C4-2B (cell line): ENCODE measurements at regions not wholly inside any gene's neighbourhood (a gene's known extent, or its start where the extent isn't known, plus 50 kb on each side); places are given as distances from the start of the nearest gene placed in this dataset.

Experiments
- H3K27ac ChIP-seq: fragments of 450-650 bp; 2 replicates; pipeline ENCODE4 v1.5.1; 2017
- ZFX ChIP-seq: fragments of 450-650 bp; IDR thresholded peaks from 2 replicates; pipeline ENCODE4 v1.6.1; 2017
- TF ChIP-seq, protein P1 (sequence below): fragments of 450-650 bp; conservative IDR thresholded peaks from 2 replicates; pipeline ENCODE4 v1.5.1; 2017; ENCODE audit warnings: mild to moderate bottlenecking

DNA sequence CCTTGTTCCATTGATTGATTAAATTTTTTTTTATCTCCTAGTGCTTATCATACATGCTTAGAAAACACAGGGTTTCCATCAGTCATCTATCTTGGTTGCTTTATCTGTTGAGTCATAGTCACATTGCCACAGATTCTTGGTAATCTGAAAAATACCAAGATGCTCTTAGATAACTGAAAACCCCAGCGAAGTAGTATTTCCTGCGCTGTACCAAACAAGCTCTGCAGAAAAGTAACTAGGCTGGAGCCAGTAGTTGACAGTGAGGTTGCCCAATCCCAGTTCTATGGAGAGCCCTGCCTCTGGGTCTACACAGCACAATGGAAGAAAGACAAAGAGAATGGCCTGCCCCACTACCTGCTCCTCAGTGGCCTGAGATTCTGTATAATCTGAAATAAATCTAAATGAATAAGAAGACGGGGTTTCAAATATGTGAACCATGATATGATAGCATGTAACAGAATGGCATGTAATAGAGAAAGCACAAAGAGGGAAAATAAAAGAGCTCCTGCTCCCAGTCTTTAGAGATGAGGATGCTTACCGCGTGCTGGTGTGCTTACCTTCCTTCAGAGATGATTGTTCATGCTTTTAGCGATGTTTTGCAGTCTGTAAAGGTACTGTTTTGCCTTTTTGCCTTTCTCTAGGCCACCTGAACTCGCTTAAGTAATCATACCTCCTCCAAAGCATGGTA lies 55.3 kb upstream of the RAPGEF2 start:
- no peak overlapping the region for H3K27ac ChIP-seq
- TF ChIP-seq, protein P1, sequence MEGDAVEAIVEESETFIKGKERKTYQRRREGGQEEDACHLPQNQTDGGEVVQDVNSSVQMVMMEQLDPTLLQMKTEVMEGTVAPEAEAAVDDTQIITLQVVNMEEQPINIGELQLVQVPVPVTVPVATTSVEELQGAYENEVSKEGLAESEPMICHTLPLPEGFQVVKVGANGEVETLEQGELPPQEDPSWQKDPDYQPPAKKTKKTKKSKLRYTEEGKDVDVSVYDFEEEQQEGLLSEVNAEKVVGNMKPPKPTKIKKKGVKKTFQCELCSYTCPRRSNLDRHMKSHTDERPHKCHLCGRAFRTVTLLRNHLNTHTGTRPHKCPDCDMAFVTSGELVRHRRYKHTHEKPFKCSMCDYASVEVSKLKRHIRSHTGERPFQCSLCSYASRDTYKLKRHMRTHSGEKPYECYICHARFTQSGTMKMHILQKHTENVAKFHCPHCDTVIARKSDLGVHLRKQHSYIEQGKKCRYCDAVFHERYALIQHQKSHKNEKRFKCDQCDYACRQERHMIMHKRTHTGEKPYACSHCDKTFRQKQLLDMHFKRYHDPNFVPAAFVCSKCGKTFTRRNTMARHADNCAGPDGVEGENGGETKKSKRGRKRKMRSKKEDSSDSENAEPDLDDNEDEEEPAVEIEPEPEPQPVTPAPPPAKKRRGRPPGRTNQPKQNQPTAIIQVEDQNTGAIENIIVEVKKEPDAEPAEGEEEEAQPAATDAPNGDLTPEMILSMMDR, result no peak
- no peak for TF ChIP-seq ZFX

DNA sequence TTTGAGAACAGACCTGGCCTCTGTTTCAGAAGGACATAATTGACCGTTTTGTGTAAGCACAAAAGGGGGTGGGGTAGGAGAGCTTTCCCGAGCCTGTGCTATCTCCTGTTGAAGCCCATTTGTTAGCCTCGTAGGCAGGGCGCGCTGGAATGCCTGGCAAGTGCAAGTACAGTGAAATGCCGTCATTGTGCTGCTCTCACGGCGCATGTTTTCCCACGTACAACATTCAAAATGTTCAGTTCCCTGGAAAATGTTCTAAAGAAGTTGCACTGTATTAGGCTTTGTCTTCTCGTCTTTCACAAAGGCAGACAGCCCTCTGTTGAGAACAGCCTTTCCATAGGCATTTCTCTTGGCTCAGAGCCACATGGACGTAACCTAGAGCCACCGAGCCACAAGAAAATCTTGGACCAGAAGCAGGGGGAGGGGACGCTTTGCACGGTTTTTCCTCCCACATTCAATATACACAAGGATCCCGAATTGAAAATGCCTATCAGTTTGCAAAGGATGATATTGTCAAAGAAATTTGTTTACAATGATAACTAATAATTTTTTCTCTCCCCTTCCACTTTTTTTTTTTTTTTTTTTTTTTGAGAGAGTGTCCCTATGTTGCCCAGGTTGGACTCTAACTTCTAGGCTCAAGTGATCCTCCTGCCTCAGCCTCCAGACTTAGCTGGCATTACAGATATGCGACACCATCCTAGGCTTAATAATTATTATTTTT lies 54.6 kb upstream of the RAPGEF2 start:
- TF ChIP-seq, protein P1, result no peak
- TF ChIP-seq ZFX, result no peak

DNA sequence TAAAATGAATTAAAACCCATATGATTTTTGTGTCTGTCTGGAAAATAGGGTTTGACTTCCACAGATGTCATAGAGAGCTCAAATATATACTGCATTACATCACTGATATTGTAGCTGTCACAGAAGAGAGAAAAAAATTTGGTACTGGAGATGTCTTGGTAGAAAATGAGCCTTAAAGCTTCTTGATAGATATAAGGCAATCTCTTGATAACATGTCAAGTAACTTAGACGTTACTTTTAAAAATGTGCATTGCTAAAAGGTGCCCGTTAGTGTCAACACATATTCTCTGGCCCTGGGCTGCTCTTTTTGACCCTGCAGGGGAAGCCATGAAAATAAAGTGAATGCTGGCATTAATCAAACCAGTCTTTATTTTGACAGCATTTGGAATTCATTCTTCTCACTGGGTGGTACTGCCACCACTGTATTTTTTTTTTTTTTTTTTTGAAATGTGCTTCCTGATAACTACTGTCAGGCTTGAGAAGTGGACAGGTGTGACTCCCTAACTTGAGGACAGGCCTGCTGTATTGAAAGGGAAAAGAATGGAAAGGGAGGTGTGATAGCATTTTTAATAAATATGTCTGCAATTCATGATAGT lies 53.0 kb upstream of the RAPGEF2 start:
- H3K27ac ChIP-seq, result no peak overlapping the region
- TF ChIP-seq ZFX, result no peak

More for the DNA sequence above, 54.6 kb upstream of the RAPGEF2 start:
- H3K27ac ChIP-seq, result no peak overlapping the region

DNA sequence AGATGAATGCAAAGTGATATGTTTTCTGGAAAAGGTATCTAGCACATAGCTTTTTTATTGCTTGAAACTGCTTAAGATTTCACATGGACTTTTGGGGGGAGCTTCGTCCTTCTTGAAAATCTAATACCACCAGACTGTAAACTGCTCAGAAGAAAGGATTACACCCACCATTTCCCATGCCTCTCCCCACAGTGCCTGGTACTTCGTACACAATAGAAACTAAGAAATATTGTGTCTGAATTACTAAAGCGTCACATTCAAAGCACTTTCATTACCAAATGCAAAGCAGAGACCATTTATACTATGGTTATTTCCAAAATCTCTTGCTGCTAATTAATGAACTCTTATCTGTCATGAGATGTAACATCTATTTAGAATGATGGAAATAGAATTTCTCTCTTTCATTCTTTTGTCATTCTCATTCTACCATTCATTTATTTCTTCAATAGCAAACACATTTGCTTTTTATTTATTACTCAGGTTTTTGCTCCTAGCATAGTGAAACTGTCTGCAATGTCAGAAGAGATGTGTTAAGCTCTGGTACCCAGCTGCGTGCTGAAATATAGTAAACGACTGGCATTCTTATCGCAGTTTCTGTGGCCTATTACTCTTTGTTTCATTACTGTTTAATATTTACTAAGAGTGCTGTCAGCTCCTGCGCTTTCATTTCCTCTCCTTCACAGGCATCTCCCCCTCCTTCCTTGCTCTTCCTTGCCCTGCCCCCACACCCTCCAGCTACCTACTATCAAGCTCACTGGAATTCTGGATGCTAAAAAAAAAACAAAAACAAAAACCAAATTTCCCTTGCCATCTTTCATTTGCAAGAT lies 51.4 kb upstream of the RAPGEF2 start:
- TF ChIP-seq, protein P1, result no peak
- no peak for TF ChIP-seq ZFX
- H3K27ac ChIP-seq, result no peak overlapping the region

DNA sequence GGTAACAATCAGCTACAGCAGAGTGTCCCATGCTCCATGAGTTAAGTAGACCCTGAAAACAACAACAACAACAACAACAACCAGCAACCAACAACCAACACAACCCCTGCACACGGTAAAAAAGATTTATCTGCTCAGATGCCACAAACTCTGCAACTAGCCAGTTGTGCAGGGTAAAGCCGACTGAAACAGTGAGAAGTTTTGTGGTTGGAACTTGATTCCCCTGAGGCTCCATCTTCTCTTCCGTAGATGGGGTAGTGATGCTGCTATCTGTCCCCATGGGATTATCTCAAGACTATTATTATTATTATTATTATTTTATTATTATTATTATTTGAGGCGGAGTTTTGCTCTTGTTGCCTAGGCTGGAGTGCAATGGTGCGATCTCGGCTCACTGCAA lies 50.6 kb upstream of the RAPGEF2 start:
- no peak for TF ChIP-seq ZFX
- TF ChIP-seq, protein P1, result no peak
- no peak overlapping the region for H3K27ac ChIP-seq
